Caco-2 (cell line): ENCODE measurements at regions not wholly inside any gene's neighbourhood (a gene's known extent, or its start where the extent isn't known, plus 50 kb on each side); places are given as distances from the start of the nearest gene placed in this dataset.

Experiments
- BruUV-seq: library from RNA; stranded (reverse); fragments of 400-500 nt; replicated peaks from 2 replicates; lab custom pipeline; 2021; lab: Mats Ljungman, UMichigan
- CTCF ChIA-PET: fragments of 300-600 bp; sonication (Branson Sonifier 250); formaldehyde crosslinking; loops from one replicate; lab custom pipeline; 2022; ENCODE audit warnings: antibody characterized with exemption; lab: Charles Lee
- POLR2A ChIA-PET: fragments of 300-600 bp; sonication (Branson Sonifier 250); formaldehyde crosslinking; loops from one replicate; lab custom pipeline; 2022; ENCODE audit warnings: antibody characterized with exemption; lab: Charles Lee
- DNase-seq, 2 experiments: peaks; one replicate each; pipeline versions ENCODE4 v3.0.0 to v3.0.0-alpha.2; 2020 to 2022
- H3K27me3 ChIP-seq: replicated peaks from 2 replicates; pipeline ENCODE4 v1.6.0; 2011; ENCODE audit warnings: low read length; ENCODE audit not compliant: control insufficient read depth, insufficient read depth
- H3K36me3 ChIP-seq: 2 replicates; pipeline ENCODE4 v1.5.1; 2011; ENCODE audit warnings: low read length; ENCODE audit not compliant: control insufficient read depth, insufficient read depth
- H3K4me1 ChIP-seq: fragments of 250-450 bp; sonication (Bioruptor Pico); 2 replicates; pipeline ENCODE4 v1.5.1; 2020; ENCODE audit warnings: mild to moderate bottlenecking
- H3K4me3 ChIP-seq: 2 replicates; pipeline ENCODE4 v1.5.1; 2011; ENCODE audit warnings: low read depth, mild to moderate bottlenecking, control low read depth, low read length
- H3K9me3 ChIP-seq: fragments of 250-450 bp; sonication (Bioruptor Pico); 2 replicates; pipeline ENCODE4 v1.5.1; 2020; ENCODE audit warnings: mild to moderate bottlenecking, moderate library complexity
- H3K27ac Mint-ChIP-seq: one replicate; pipeline ENCODE4 v1.8.0; 2022; ENCODE audit warnings: mixed read lengths; ENCODE audit not compliant: unreplicated experiment
- H3K27me3 Mint-ChIP-seq: one replicate; pipeline ENCODE4 v1.8.0; 2022; ENCODE audit warnings: mixed read lengths; ENCODE audit not compliant: insufficient read depth, unreplicated experiment
- H3K36me3 Mint-ChIP-seq: one replicate; pipeline ENCODE4 v1.8.0; 2022; ENCODE audit warnings: mild to moderate bottlenecking, mixed read lengths; ENCODE audit not compliant: insufficient read depth, unreplicated experiment
- H3K4me1 Mint-ChIP-seq: one replicate; pipeline ENCODE4 v1.8.0; 2022; ENCODE audit warnings: low read depth, mixed read lengths; ENCODE audit not compliant: unreplicated experiment
- H3K4me3 Mint-ChIP-seq: one replicate; pipeline ENCODE4 v1.8.0; 2022; ENCODE audit warnings: mild to moderate bottlenecking, moderate library complexity, mixed read lengths; ENCODE audit not compliant: unreplicated experiment
- H3K9me3 Mint-ChIP-seq: one replicate; pipeline ENCODE4 v1.8.0; 2022; ENCODE audit warnings: mixed read lengths; ENCODE audit not compliant: unreplicated experiment
- CTCF ChIP-seq, 2 experiments: fragments of 200-600 bp in 1 of 2; IDR thresholded peaks; 1 replicate in 1 of 2; 2 replicates in 1 of 2; pipeline versions ENCODE4 v1.5.1 to v1.8.0; 2011 to 2022; ENCODE audit warnings: antibody characterized with exemption in 1 of 2, control low read depth in 1 of 2, inconsistent platforms in 1 of 2, low read depth in 1 of 2, low read length in 1 of 2, mild to moderate bottlenecking in 1 of 2, moderate library complexity in 1 of 2; ENCODE audit not compliant: insufficient read depth in 1 of 2, severe bottlenecking in 1 of 2, unreplicated experiment in 1 of 2
- intact Hi-C: fragments of 100-400 bp; cut with micrococcal nuclease; formaldehyde crosslinking; loops from one replicate; pipeline ENCODE4 v1.10.0; 2022; ENCODE audit not compliant: unreplicated experiment

GRCh38 chrX:33385546-33385945 is 174.2 kb upstream of the DMD start:
- CTCF ChIA-PET, result no interaction called here
- POLR2A ChIA-PET, result no interaction called here
- no peak for TF ChIP-seq CTCF (IDR thresholded peaks at IDR 0.05; ENCODE audit: insufficient read depth in 1 of 2, low read depth in 1 of 2, low read length in 1 of 2, severe bottlenecking in 1 of 2, unreplicated experiment in 1 of 2)
- H3K27ac Mint-ChIP-seq, result no peak overlapping the region
- intact Hi-C loops, result no loop called here
- no peaks in the 10 kb centered on the region for H3K27me3 Mint-ChIP-seq
- H3K9me3 Mint-ChIP-seq, result no peaks in the 10 kb centered on the region
- DNase-seq, result no peak
- Histone ChIP-seq H3K4me3 (no peak overlapping the region), H3K36me3 (no peaks in the 10 kb centered on the region), H3K27me3 (no peaks in the 10 kb centered on the region), H3K4me1 (no peaks in the 10 kb centered on the region), H3K9me3 (no peaks in the 10 kb centered on the region)
- BruUV-seq, result no TSS peak
- no peaks in the 10 kb centered on the region for H3K4me1 Mint-ChIP-seq
- H3K4me3 Mint-ChIP-seq, result no peak overlapping the region
- no peaks in the 10 kb centered on the region for H3K36me3 Mint-ChIP-seq

GRCh38 chrX:33379839-33380238 is 168.5 kb upstream of the DMD start:
- H3K27ac Mint-ChIP-seq, result no peak overlapping the region
- ChIA-PET CTCF (no interaction called here), POLR2A (no interaction called here)
- no peaks in the 10 kb centered on the region for H3K36me3 Mint-ChIP-seq
- no peak overlapping the region for H3K4me3 Mint-ChIP-seq
- no peaks in the 10 kb centered on the region for H3K27me3 Mint-ChIP-seq
- Histone ChIP-seq H3K4me3 (no peak overlapping the region), H3K9me3 (no peaks in the 10 kb centered on the region), H3K4me1 (no peaks in the 10 kb centered on the region), H3K27me3 (no peaks in the 10 kb centered on the region), H3K36me3 (no peaks in the 10 kb centered on the region)
- H3K9me3 Mint-ChIP-seq, result no peaks in the 10 kb centered on the region
- DNase-seq, result peak in 1 of 2 experiments; percentile 18
- H3K4me1 Mint-ChIP-seq, result peaks cover 9% of the 10 kb centered on the region
- no TSS peak for BruUV-seq
- no peak for TF ChIP-seq CTCF (IDR thresholded peaks at IDR 0.05; ENCODE audit: insufficient read depth in 1 of 2, low read depth in 1 of 2, low read length in 1 of 2, severe bottlenecking in 1 of 2, unreplicated experiment in 1 of 2)
- intact Hi-C loops, result no loop called here

GRCh38 chrX:33357606-33358005 is 146.3 kb upstream of the DMD start:
- DNase-seq, result no peak
- H3K27ac Mint-ChIP-seq, result no peak overlapping the region
- no peak overlapping the region for H3K4me3 Mint-ChIP-seq
- CTCF ChIA-PET, result no interaction called here
- no peak overlapping the region for H3K4me3 ChIP-seq
- intact Hi-C loops, result no loop called here
- no peaks in the 10 kb centered on the region for H3K4me1 Mint-ChIP-seq
- TF ChIP-seq CTCF (IDR thresholded peaks at IDR 0.05; ENCODE audit: insufficient read depth in 1 of 2, low read depth in 1 of 2, low read length in 1 of 2, severe bottlenecking in 1 of 2, unreplicated experiment in 1 of 2), result no peak
- H3K4me1 ChIP-seq, result no peaks in the 10 kb centered on the region
- no peaks in the 10 kb centered on the region for H3K9me3 ChIP-seq
- no peaks in the 10 kb centered on the region for H3K27me3 ChIP-seq
- no peaks in the 10 kb centered on the region for H3K36me3 ChIP-seq
- no peaks in the 10 kb centered on the region for H3K27me3 Mint-ChIP-seq
- BruUV-seq, result no TSS peak
- no peaks in the 10 kb centered on the region for H3K36me3 Mint-ChIP-seq
- POLR2A ChIA-PET, result no interaction called here
- no peaks in the 10 kb centered on the region for H3K9me3 Mint-ChIP-seq
